Vagina (tissue), 2 donors: ENCODE measurements at regions not wholly inside any gene's neighbourhood (a gene's known extent, or its start where the extent isn't known, plus 50 kb on each side); places are given as distances from the start of the nearest gene placed in this dataset.

Experiments used
- DNase-seq, 2 donors: peaks; one replicate each; pipeline ENCODE4 v3.0.0-alpha.2; 2017; ENCODE audit errors: extremely low spot score in 2 of 2
- H3K27ac ChIP-seq: fragments of 200-600 bp; sonication (generic); one replicate; pipeline ENCODE4 v1.5.1; 2019
- H3K27me3 ChIP-seq: fragments of 200-600 bp; sonication (generic); one replicate; pipeline ENCODE4 v1.5.1; 2019
- H3K36me3 ChIP-seq, 2 donors: fragments of 200-600 bp; sonication (generic); one replicate each; pipeline ENCODE4 v1.5.1; 2017 to 2019
- H3K4me1 ChIP-seq: fragments of 200-600 bp; sonication (generic); one replicate; pipeline ENCODE4 v1.5.1; 2019
- H3K4me3 ChIP-seq, 2 donors: fragments of 200-600 bp; sonication (generic); 1 replicate in 1 of 2; 2 replicates in 1 of 2; pipeline ENCODE4 v1.5.1; 2016 to 2019
- H3K9me3 ChIP-seq: fragments of 200-600 bp; sonication (generic); one replicate; pipeline ENCODE4 v1.5.1; 2019
- POLR2A ChIP-seq, 2 donors: fragments of 450-650 bp; IDR thresholded peaks; one replicate each; pipeline ENCODE4 v1.6.1; 2017; ENCODE audit warnings: antibody characterized with exemption in 2 of 2, mild to moderate bottlenecking in 2 of 2, moderate library complexity in 2 of 2
- POLR2AphosphoS5 ChIP-seq, 2 donors: sonication (generic); formaldehyde crosslinking; IDR thresholded peaks; one replicate each; pipeline ENCODE4 v1.9.0; 2017; ENCODE audit warnings: antibody characterized with exemption in 2 of 2, mild to moderate bottlenecking in 2 of 2, low read depth in 1 of 2; ENCODE audit not compliant: insufficient read depth in 1 of 2
- intact Hi-C: fragments of 100-400 bp; cut with DNase I; formaldehyde crosslinking; loops from one replicate; pipeline ENCODE4 v1.15.1; 2023
- TF ChIP-seq, protein P1 (sequence below), 3 experiments: fragments of 450-650 bp in 2 of 3; fragments of 200-600 bp in 1 of 3; sonication (generic) in 1 of 3; IDR thresholded peaks; one replicate each; pipeline ENCODE4 v1.5.1; 2017 to 2019; ENCODE audit warnings: antibody characterized with exemption in 3 of 3, mild to moderate bottlenecking in 2 of 3, moderate library complexity in 2 of 3

DNA sequence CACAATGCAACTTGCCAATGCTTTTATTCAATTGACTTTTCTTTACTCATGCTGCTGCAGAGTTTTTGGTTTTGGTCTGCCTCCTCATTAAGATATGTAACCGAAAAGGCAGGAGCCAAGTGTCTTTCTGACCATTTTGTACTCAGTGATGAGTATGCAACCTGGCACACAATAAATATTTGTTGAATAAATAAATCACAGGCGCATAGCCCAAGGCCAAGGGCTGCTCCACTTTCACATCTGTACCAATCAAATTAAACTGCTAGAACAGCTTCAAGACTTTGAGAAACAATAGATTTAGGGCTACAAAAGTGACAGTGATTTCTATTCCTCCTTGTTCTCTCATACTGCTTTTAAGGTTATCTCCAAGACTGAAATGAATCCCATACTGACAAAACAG, 828.2 kb downstream of the RNF144A start:
- no peaks in the 10 kb centered on the region for H3K9me3 ChIP-seq
- TF ChIP-seq, protein P1, sequence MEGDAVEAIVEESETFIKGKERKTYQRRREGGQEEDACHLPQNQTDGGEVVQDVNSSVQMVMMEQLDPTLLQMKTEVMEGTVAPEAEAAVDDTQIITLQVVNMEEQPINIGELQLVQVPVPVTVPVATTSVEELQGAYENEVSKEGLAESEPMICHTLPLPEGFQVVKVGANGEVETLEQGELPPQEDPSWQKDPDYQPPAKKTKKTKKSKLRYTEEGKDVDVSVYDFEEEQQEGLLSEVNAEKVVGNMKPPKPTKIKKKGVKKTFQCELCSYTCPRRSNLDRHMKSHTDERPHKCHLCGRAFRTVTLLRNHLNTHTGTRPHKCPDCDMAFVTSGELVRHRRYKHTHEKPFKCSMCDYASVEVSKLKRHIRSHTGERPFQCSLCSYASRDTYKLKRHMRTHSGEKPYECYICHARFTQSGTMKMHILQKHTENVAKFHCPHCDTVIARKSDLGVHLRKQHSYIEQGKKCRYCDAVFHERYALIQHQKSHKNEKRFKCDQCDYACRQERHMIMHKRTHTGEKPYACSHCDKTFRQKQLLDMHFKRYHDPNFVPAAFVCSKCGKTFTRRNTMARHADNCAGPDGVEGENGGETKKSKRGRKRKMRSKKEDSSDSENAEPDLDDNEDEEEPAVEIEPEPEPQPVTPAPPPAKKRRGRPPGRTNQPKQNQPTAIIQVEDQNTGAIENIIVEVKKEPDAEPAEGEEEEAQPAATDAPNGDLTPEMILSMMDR (IDR thresholded peaks at IDR 0.05) = no peak
- TF ChIP-seq POLR2A (IDR thresholded peaks at IDR 0.05) (no peak), POLR2AphosphoS5 (IDR thresholded peaks at IDR 0.05; ENCODE audit: insufficient read depth in 1 of 2, low read depth in 1 of 2) (no peak)
- no peaks in the 10 kb centered on the region for H3K36me3 ChIP-seq
- no peak overlapping the region for H3K4me3 ChIP-seq
- intact Hi-C loops = no loop called here
- no peak overlapping the region for H3K27ac ChIP-seq
- DNase-seq = no peak
- H3K27me3 ChIP-seq = no peaks in the 10 kb centered on the region
- H3K4me1 ChIP-seq = no peaks in the 10 kb centered on the region

DNA sequence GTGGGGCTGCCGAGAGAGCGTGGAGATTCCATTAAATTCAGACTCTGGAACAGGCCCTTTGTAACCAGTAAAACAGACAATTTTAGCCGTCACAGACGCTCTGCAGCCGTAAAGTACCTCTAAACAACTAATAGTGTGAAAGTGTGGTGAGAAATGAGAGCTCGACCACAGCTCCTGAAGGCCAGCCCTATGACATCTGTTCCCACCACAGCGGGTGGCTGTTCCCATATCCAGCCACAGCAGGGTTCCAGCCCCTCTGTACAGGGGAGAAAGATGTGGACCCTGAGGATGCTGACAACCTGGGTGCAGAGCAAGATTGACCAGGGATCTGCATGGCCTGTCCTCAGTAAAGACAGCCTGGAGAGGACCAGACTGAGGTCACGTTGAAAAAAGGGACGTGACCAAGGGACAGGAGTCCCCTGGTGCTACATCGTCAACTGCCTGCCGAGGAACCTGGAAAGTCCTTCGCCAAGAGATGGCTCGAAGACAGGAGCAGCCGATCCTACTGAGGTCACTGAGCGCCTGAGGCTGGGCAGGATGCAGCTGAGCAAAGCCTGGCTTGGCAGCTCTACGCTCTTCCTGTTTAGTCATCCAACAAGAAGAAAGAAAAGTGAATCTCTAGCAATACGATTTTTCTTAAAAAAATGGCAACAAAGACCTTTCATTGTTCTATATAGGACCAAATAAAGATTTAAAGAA, 831.7 kb downstream of the RNF144A start:
- no peak overlapping the region for H3K27ac ChIP-seq
- DNase-seq = no peak
- intact Hi-C loops = no loop called here

DNA sequence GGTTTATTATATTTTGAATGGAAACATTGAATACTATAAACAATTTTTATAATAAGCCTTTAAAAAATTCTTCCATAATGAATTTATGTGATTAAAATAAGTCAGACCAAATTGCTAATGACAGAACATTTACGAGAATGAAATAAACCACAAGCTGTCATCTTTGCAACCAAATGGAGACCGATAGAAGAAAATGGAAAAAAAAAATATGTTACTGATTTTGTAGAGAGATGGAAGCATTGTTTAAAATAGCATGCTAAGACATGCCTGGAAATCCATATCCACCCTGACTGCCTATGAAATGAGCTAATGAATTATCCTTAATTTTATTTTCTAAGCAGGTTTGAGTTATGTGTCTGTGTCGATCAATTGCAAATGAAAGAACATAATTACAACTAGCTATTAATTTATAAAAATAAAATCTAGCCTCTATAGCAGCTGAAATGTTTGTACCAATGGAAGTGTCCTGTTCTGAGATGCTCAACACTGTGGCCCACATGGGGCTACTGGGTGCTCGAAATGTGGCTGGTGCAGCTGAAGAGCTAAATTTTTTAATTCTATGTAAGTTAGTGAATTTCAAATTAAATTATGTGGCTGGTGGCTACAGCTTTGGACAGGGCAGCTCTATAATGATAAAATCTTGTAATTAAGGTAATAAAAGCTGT, 832.8 kb downstream of the RNF144A start:
- H3K36me3 ChIP-seq = no peaks in the 10 kb centered on the region
- no peaks in the 10 kb centered on the region for H3K9me3 ChIP-seq
- intact Hi-C loops = no loop called here
- no peaks in the 10 kb centered on the region for H3K27me3 ChIP-seq
- no peak for DNase-seq
- TF ChIP-seq POLR2A (IDR thresholded peaks at IDR 0.05) = no peak
- no peak for TF ChIP-seq POLR2AphosphoS5 (IDR thresholded peaks at IDR 0.05; ENCODE audit: insufficient read depth in 1 of 2, low read depth in 1 of 2)
- TF ChIP-seq, protein P1 (IDR thresholded peaks at IDR 0.05) = no peak
- H3K4me3 ChIP-seq = no peak overlapping the region
- H3K27ac ChIP-seq = no peak overlapping the region
- H3K4me1 ChIP-seq = no peaks in the 10 kb centered on the region

More for the DNA sequence above, 831.7 kb downstream of the RNF144A start:
- TF ChIP-seq POLR2AphosphoS5 (IDR thresholded peaks at IDR 0.05; ENCODE audit: insufficient read depth in 1 of 2, low read depth in 1 of 2) = peak in 1 of 2 donors; percentile 25
- TF ChIP-seq, protein P1 (IDR thresholded peaks at IDR 0.05) = no peak
- no peak overlapping the region for H3K4me3 ChIP-seq
- H3K4me1 ChIP-seq = no peaks in the 10 kb centered on the region
- no peaks in the 10 kb centered on the region for H3K9me3 ChIP-seq
- no peaks in the 10 kb centered on the region for H3K36me3 ChIP-seq
- no peaks in the 10 kb centered on the region for H3K27me3 ChIP-seq

DNA sequence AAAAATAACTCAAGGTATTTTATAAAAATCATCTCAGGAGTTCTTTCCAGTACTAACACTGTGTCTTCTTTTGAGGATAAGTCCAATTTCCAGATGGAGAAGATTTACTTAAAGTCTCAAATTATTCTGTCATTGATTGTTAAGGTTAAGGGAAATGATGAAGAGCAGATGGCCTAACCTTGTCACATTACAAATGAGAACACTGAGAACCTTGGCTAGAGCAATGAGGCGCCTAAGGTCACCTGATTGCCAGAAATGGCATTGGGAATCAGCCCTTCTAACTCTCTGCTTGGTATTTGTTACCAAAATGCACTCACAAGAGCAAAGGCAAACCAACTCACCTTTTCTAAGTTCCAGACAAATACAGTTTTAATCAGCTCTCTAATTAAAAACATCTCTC, 835.1 kb downstream of the RNF144A start:
- Histone ChIP-seq H3K36me3 (no peaks in the 10 kb centered on the region), H3K4me3 (no peak overlapping the region), H3K27ac (no peak overlapping the region), H3K27me3 (no peaks in the 10 kb centered on the region), H3K9me3 (no peaks in the 10 kb centered on the region), H3K4me1 (no peaks in the 10 kb centered on the region)
- DNase-seq = no peak
- intact Hi-C loops = no loop called here
- TF ChIP-seq POLR2AphosphoS5 (IDR thresholded peaks at IDR 0.05; ENCODE audit: insufficient read depth in 1 of 2, low read depth in 1 of 2) = no peak
- TF ChIP-seq, protein P1 (IDR thresholded peaks at IDR 0.05) = no peak
- TF ChIP-seq POLR2A (IDR thresholded peaks at IDR 0.05) = no peak

DNA sequence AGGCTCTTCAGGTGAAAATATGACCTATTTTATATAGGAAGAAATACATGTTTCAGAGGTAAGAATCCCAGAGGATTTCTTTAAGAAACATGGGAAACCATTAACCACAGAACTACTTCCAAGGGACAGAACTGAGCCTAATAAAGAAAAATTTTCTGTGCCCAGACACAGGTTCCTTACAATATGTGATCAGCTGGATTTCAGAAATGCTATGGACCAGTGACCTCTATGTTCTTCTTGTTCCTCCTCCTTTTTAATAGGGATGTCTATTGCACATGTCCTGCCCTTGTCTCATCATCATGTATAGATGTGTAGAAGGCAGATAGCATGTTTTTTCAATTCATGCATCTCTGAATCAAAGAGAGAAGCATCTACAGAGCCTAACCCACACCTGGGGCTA, 836.6 kb downstream of the RNF144A start:
- Histone ChIP-seq H3K9me3 (peaks cover 4% of the 10 kb centered on the region), H3K4me1 (no peaks in the 10 kb centered on the region), H3K36me3 (no peaks in the 10 kb centered on the region), H3K27me3 (no peaks in the 10 kb centered on the region), H3K4me3 (no peak overlapping the region), H3K27ac (no peak overlapping the region)
- no peak for TF ChIP-seq POLR2A (IDR thresholded peaks at IDR 0.05)
- TF ChIP-seq POLR2AphosphoS5 (IDR thresholded peaks at IDR 0.05; ENCODE audit: insufficient read depth in 1 of 2, low read depth in 1 of 2) = no peak
- TF ChIP-seq, protein P1 (IDR thresholded peaks at IDR 0.05) = no peak
- DNase-seq = no peak
- intact Hi-C loops = no loop called here
